GM21619 (cell line): ENCODE measurements at regions not wholly inside any gene's neighbourhood (a gene's known extent, or its start where the extent isn't known, plus 50 kb on each side); places are given as distances from the start of the nearest gene placed in this dataset.
"Not testable (repeated sequence)": the region's sequence is repeated elsewhere in the genome, so short reads cannot be mapped to it uniquely, and the experiment has no call there.

Source experiments
- ATAC-seq: cut with Tn5 transposase; IDR thresholded peaks from one replicate; pipeline ENCODE4 v1.9.1; 2021; ENCODE audit not compliant: unreplicated experiment

GRCh38 chr4:106603471-106603870, 234.9 kb upstream of the GIMD1 start:
- ATAC-seq, result no peak

GRCh38 chr4:106602711-106603110, 234.1 kb upstream of the GIMD1 start:
- no peak for ATAC-seq

- no peak for ATAC-seq
Measured at GRCh38 chr4:106601519-106601918, 232.9 kb upstream of the GIMD1 start.

- ATAC-seq, result no peak
Measured at GRCh38 chr4:106595906-106596305, 227.3 kb upstream of the GIMD1 start.

- no peak for ATAC-seq
Measured at GRCh38 chr4:106594291-106594952, 225.8 kb upstream of the GIMD1 start.

GRCh38 chr4:106588891-106589290, 220.3 kb upstream of the GIMD1 start:
- ATAC-seq, result no peak

GRCh38 chr4:106587558-106587957, 219.0 kb upstream of the GIMD1 start:
- no peak for ATAC-seq

GRCh38 chr4:106585915-106586349, 217.4 kb upstream of the GIMD1 start:
- no peak for ATAC-seq

GRCh38 chr4:106584337-106584989, 215.9 kb upstream of the GIMD1 start:
- no peak for ATAC-seq

- no peak for ATAC-seq
Measured at GRCh38 chr4:106583567-106583966, 215.0 kb upstream of the GIMD1 start.

- no peak for ATAC-seq
Measured at GRCh38 chr4:106583108-106583507, 214.5 kb upstream of the GIMD1 start.

GRCh38 chr4:106582103-106582502, 213.5 kb upstream of the GIMD1 start:
- ATAC-seq, result no peak

- ATAC-seq, result no peak
Measured at GRCh38 chr4:106579236-106579635, 210.7 kb upstream of the GIMD1 start.

GRCh38 chr4:106569146-106570031, 200.8 kb upstream of the GIMD1 start:
- no peak for ATAC-seq

GRCh38 chr4:106565727-106566126, 197.1 kb upstream of the GIMD1 start:
- ATAC-seq, result no peak

- not testable (repeated sequence) for ATAC-seq
Measured at GRCh38 chr4:106563637-106564036, 195.1 kb upstream of the GIMD1 start.

- ATAC-seq, result no peak
Measured at GRCh38 chr4:106551724-106552123, 183.1 kb upstream of the GIMD1 start.

- ATAC-seq, result no peak
Measured at GRCh38 chr4:106548446-106549044, 180.0 kb upstream of the GIMD1 start.

GRCh38 chr4:106546370-106546769, 177.8 kb upstream of the GIMD1 start:
- no peak for ATAC-seq

GRCh38 chr4:106542609-106543008, 174.0 kb upstream of the GIMD1 start:
- not testable (repeated sequence) for ATAC-seq

- ATAC-seq, result no peak
Measured at GRCh38 chr4:106541253-106541652, 172.7 kb upstream of the GIMD1 start.
